HepG2 (cell line): ENCODE measurements at regions not wholly inside any gene's neighbourhood (a gene's known extent, or its start where the extent isn't known, plus 50 kb on each side); places are given as distances from the start of the nearest gene placed in this dataset.

ENCODE experiments used
- ADNP ChIP-seq: sonication (generic); formaldehyde crosslinking; IDR thresholded peaks from 2 replicates; pipeline ENCODE4 v1.4.0; 2020; ENCODE audit warnings: missing genetic modification reagents
- ASH2L ChIP-seq: fragments of 300-600, 200-600 bp; sonication (generic); IDR thresholded peaks from 2 replicates; pipeline ENCODE4 v1.7.0; 2017; ENCODE audit warnings: low read depth, mild to moderate bottlenecking, moderate library complexity, mixed read lengths, low read length; ENCODE audit not compliant: insufficient read length
- MLLT10 ChIP-seq: sonication (generic); formaldehyde crosslinking; IDR thresholded peaks from 2 replicates; pipeline ENCODE4 v1.4.0; 2020; ENCODE audit warnings: missing genetic modification reagents
- SP1 ChIP-seq, 2 experiments: fragments of 450-650 bp in 1 of 2; sonication (generic) in 1 of 2; formaldehyde crosslinking in 1 of 2; IDR thresholded peaks; 2 replicates each; pipeline versions ENCODE4 v1.4.0 to v1.6.1; 2016 to 2020; ENCODE audit warnings: missing genetic modification reagents in 1 of 2
- SP2 ChIP-seq: sonication (generic); formaldehyde crosslinking; IDR thresholded peaks from 2 replicates; pipeline ENCODE4 v1.5.1; 2020; ENCODE audit warnings: mild to moderate bottlenecking, missing genetic modification reagents
- TBL1XR1 ChIP-seq: fragments of 150-350 bp; IDR thresholded peaks from 2 replicates; pipeline ENCODE4 v1.6.1; 2014; ENCODE audit warnings: borderline replicate concordance, low read length; ENCODE audit not compliant: partially characterized antibody
- ZNF501 ChIP-seq: sonication (generic); formaldehyde crosslinking; IDR thresholded peaks from 2 replicates; pipeline ENCODE4 v1.5.1; 2020; ENCODE audit warnings: mild to moderate bottlenecking, moderate library complexity, missing genetic modification reagents

DNA sequence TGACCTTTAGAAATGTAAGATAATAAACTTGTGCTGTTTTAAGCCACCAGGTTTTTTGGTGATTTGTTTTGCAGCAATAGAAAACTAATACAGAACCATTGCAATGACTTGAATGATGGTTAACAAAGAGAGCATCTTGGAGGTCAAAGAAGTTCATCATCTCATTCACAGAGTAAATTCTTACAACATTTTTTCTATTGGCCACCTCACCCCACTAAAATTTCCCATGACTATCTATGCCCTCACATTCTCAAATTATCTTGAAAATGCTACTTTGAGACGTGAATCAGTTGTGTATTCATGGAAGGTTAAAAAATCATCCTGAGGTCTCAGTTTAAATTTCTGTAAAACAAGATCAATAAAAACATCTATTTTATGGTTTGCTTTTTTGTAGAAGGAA lies 754.2 kb downstream of the SORCS1 start:
- TF ChIP-seq ASH2L, result no peak
- no peak for TF ChIP-seq MLLT10
- TF ChIP-seq ZNF501 (CRISPR knock-in tag), result no peak
- TF ChIP-seq SP2, result no peak
- TF ChIP-seq TBL1XR1, result no peak
- TF ChIP-seq SP1 (IDR thresholded peaks at IDR 0.05), result no peak
- TF ChIP-seq SP1 (CRISPR knock-in tag; IDR thresholded peaks at IDR 0.05), result no peak
- no peak for TF ChIP-seq ADNP (CRISPR knock-in tag)
